ENCODE measurements at regions not wholly inside any gene's neighbourhood (a gene's known extent, or its start where the extent isn't known, plus 50 kb on each side); places are given as distances from the start of the nearest gene placed in this dataset.

DNA sequence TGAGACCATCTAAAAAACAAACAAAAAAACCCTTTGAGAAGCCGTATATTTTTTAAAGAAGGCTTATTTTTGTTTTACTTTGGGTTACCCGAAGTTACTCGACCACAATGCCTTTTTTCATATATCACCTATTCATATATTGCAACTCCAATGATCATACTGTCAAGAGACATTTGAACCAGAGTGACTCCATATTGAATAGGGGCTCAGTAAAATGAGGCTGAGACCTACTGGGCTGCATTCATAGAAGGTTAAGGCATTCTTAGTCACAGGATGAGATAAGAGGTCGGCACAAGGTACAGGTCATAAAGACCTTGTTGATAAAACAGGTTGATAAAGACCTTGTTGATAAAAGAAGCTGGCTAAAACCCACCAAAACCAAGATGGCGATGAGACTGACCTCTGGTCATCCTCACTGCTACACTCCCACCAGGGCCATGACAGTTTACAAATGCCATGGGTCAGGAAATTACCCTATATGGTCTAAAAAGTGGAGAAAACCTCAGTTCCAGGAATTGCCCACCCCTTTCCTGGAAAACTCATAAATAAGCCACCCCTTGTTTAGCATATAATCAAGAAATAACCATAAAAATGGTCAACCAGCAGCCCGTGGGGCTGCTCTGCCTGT lies 50.0 kb upstream of the PKP2 start:
- no peaks in the 10 kb centered on the region for H3K9me2 ChIP-seq (ENCODE audit: insufficient read depth)
- no peaks in the 10 kb centered on the region for H3K9me3 ChIP-seq (ENCODE audit: control insufficient read depth in 1 of 2, insufficient read depth in 1 of 2, low read depth in 1 of 2, low read length in 2 of 2)
- intact Hi-C loops (cut with micrococcal nuclease): loop anchor here (2.0 kb wide), 1 partner anchor 1066 kb away; no protein-coding TSS in a partner anchor
- ATAC-seq: no peak
- no peak overlapping the region for H3K9ac ChIP-seq (ENCODE audit: low read length)
- H3K27ac ChIP-seq (ENCODE audit: low read depth, low read length): no peak overlapping the region
- no TSS peak for BruUV-seq (replicated peaks)
- no peak overlapping the region for H3K4me3 ChIP-seq (replicated peaks in 1 of 2; ENCODE audit: low read depth in 1 of 2, low read length in 2 of 2)
- ChIA-PET CTCF (interaction anchor here (0.9 to 1.7 kb wide), 4 partner anchors 9 to 1076 kb away, joined by 3 to 12 read pairs (median 8); partner anchors contain the start of genes ALG10 and YARS2), POLR2A (no interaction called here), RAD21 (ENCODE audit: low non-redundant PET in 1 of 2, low total read pairs in 2 of 2, uncharacterized antibody in 2 of 2, unreplicated experiment in 2 of 2) (interaction anchor here in 1 of 2 experiments (0.9 to 1.2 kb wide), 2 partner anchors 191 to 1076 kb away, joined by 3 to 4 read pairs; partner anchors contain the start of genes ALG10 and YARS2)
- H4K20me1 ChIP-seq (ENCODE audit: insufficient read depth): no peaks in the 10 kb centered on the region
- no peak for DNase-seq (ENCODE audit: low read depth, low spot score)
- no peak overlapping the region for H2AFZ ChIP-seq (ENCODE audit: low read depth, low read length, poor library complexity, severe bottlenecking)
- no peaks in the 10 kb centered on the region for H3K79me2 ChIP-seq (ENCODE audit: insufficient read depth, low read length)
- H3K4me1 ChIP-seq (ENCODE audit: control insufficient read depth in 1 of 2, insufficient read depth in 2 of 2, low read length in 2 of 2): no peaks in the 10 kb centered on the region
- H3K36me3 ChIP-seq (ENCODE audit: control insufficient read depth in 1 of 2, insufficient read depth in 2 of 2, low read length in 2 of 2): no peaks in the 10 kb centered on the region
- H3K4me2 ChIP-seq (ENCODE audit: low read length): no peak overlapping the region
- 0 out of 2 replicates have a peak, but pooled peaks cover 5% of the 10 kb centered on the region for H3K27me3 ChIP-seq (ENCODE audit: insufficient read depth, low read length)
- TF ChIP-seq JUND (IDR thresholded peaks at IDR 0.05) (no peak), SP1 (IDR thresholded peaks at IDR 0.05; ENCODE audit: low read depth) (no peak), CBX3 (IDR thresholded peaks at IDR 0.05; ENCODE audit: low read depth) (no peak), ELF1 (IDR thresholded peaks at IDR 0.05; ENCODE audit: borderline replicate concordance, low read depth) (no peak), ZFX (IDR thresholded peaks at IDR 0.05) (no peak), YY1 (IDR thresholded peaks at IDR 0.05; ENCODE audit: extremely low read depth, insufficient replicate concordance, low read depth, low read length) (no peak), FOSL1 (IDR thresholded peaks at IDR 0.05; ENCODE audit: low read depth) (no peak), POLR2AphosphoS5 (IDR thresholded peaks at IDR 0.05; ENCODE audit: low read depth, low read length) (no peak), EZH2 (IDR thresholded peaks at IDR 0.05) (no peak), ZNF274 (IDR thresholded peaks at IDR 0.05; ENCODE audit: low read depth, low read length) (no peak), EZH2phosphoT487 (IDR thresholded peaks at IDR 0.05; ENCODE audit: borderline replicate concordance) (no peak)
- TF ChIP-seq, protein P1, sequence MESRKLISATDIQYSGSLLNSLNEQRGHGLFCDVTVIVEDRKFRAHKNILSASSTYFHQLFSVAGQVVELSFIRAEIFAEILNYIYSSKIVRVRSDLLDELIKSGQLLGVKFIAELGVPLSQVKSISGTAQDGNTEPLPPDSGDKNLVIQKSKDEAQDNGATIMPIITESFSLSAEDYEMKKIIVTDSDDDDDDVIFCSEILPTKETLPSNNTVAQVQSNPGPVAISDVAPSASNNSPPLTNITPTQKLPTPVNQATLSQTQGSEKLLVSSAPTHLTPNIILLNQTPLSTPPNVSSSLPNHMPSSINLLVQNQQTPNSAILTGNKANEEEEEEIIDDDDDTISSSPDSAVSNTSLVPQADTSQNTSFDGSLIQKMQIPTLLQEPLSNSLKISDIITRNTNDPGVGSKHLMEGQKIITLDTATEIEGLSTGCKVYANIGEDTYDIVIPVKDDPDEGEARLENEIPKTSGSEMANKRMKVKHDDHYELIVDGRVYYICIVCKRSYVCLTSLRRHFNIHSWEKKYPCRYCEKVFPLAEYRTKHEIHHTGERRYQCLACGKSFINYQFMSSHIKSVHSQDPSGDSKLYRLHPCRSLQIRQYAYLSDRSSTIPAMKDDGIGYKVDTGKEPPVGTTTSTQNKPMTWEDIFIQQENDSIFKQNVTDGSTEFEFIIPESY (IDR thresholded peaks at IDR 0.05; ENCODE audit: extremely low read depth, insufficient replicate concordance, low read length): no peak
- TF ChIP-seq, protein P2, sequence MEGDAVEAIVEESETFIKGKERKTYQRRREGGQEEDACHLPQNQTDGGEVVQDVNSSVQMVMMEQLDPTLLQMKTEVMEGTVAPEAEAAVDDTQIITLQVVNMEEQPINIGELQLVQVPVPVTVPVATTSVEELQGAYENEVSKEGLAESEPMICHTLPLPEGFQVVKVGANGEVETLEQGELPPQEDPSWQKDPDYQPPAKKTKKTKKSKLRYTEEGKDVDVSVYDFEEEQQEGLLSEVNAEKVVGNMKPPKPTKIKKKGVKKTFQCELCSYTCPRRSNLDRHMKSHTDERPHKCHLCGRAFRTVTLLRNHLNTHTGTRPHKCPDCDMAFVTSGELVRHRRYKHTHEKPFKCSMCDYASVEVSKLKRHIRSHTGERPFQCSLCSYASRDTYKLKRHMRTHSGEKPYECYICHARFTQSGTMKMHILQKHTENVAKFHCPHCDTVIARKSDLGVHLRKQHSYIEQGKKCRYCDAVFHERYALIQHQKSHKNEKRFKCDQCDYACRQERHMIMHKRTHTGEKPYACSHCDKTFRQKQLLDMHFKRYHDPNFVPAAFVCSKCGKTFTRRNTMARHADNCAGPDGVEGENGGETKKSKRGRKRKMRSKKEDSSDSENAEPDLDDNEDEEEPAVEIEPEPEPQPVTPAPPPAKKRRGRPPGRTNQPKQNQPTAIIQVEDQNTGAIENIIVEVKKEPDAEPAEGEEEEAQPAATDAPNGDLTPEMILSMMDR (IDR thresholded peaks at IDR 0.05 in 2 of 3, conservative IDR thresholded peaks at IDR 0.05 in 1 of 3; ENCODE audit: borderline replicate concordance in 1 of 3, insufficient read depth in 1 of 3, low read depth in 2 of 3, low read length in 2 of 3): no peak
- TF ChIP-seq, protein P3, sequence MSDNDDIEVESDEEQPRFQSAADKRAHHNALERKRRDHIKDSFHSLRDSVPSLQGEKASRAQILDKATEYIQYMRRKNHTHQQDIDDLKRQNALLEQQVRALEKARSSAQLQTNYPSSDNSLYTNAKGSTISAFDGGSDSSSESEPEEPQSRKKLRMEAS (IDR thresholded peaks at IDR 0.05): no peak
- TF ChIP-seq, protein P4, sequence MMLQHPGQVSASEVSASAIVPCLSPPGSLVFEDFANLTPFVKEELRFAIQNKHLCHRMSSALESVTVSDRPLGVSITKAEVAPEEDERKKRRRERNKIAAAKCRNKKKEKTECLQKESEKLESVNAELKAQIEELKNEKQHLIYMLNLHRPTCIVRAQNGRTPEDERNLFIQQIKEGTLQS (IDR thresholded peaks at IDR 0.05): no peak
- TF ChIP-seq, protein P5, sequence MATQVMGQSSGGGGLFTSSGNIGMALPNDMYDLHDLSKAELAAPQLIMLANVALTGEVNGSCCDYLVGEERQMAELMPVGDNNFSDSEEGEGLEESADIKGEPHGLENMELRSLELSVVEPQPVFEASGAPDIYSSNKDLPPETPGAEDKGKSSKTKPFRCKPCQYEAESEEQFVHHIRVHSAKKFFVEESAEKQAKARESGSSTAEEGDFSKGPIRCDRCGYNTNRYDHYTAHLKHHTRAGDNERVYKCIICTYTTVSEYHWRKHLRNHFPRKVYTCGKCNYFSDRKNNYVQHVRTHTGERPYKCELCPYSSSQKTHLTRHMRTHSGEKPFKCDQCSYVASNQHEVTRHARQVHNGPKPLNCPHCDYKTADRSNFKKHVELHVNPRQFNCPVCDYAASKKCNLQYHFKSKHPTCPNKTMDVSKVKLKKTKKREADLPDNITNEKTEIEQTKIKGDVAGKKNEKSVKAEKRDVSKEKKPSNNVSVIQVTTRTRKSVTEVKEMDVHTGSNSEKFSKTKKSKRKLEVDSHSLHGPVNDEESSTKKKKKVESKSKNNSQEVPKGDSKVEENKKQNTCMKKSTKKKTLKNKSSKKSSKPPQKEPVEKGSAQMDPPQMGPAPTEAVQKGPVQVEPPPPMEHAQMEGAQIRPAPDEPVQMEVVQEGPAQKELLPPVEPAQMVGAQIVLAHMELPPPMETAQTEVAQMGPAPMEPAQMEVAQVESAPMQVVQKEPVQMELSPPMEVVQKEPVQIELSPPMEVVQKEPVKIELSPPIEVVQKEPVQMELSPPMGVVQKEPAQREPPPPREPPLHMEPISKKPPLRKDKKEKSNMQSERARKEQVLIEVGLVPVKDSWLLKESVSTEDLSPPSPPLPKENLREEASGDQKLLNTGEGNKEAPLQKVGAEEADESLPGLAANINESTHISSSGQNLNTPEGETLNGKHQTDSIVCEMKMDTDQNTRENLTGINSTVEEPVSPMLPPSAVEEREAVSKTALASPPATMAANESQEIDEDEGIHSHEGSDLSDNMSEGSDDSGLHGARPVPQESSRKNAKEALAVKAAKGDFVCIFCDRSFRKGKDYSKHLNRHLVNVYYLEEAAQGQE (IDR thresholded peaks at IDR 0.05; ENCODE audit: low read depth): no peak
